ENCODE measurements at regions not wholly inside any gene's neighbourhood (a gene's known extent, or its start where the extent isn't known, plus 50 kb on each side); places are given as distances from the start of the nearest gene placed in this dataset.

DNA sequence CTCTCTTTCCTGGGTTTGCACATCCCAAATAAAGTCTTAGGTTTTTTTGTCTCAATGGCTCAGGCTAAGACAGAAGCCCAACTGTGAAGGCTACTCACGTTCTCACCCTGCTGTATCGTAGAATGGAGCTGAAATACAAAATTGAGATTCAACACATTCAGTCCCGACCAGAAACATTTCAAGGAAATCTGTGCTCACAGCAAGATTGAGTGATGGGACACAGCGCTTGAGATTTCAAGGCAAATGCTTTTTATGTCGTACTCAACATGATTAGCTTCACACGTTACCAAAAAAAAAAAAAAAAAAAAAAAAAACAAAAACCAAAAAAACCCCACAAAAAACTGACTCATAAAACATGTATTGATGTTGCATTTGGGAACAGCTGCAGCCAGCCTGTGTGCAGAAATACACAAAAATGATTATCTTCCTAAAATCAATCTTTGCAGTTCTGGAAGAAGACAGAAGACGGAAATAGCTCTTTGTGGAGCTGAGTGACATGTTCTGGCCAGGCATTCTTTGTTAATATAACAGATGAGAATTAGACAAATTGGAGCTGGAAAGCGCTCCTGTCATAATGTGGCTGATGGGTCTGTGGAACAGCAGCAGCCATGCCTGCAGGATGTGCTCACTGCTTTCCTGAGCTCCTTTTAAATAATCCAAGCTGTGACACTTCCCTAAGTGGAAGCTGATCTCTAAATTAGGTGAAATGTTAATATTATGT lies 453.2 kb downstream of the LPIN1 start:
- DNase-seq: no peak
- TF ChIP-seq, protein P1, sequence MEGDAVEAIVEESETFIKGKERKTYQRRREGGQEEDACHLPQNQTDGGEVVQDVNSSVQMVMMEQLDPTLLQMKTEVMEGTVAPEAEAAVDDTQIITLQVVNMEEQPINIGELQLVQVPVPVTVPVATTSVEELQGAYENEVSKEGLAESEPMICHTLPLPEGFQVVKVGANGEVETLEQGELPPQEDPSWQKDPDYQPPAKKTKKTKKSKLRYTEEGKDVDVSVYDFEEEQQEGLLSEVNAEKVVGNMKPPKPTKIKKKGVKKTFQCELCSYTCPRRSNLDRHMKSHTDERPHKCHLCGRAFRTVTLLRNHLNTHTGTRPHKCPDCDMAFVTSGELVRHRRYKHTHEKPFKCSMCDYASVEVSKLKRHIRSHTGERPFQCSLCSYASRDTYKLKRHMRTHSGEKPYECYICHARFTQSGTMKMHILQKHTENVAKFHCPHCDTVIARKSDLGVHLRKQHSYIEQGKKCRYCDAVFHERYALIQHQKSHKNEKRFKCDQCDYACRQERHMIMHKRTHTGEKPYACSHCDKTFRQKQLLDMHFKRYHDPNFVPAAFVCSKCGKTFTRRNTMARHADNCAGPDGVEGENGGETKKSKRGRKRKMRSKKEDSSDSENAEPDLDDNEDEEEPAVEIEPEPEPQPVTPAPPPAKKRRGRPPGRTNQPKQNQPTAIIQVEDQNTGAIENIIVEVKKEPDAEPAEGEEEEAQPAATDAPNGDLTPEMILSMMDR (IDR thresholded peaks at IDR 0.05): no peak
- no peaks in the 10 kb centered on the region for H3K27me3 Mint-ChIP-seq
- intact Hi-C loops (cut with micrococcal nuclease): no loop called here
- no peaks in the 10 kb centered on the region for H3K4me1 Mint-ChIP-seq (ENCODE audit: low read depth)
- H3K36me3 Mint-ChIP-seq (ENCODE audit: low read depth): peaks cover 2% of the 10 kb centered on the region
- no peak for ATAC-seq
- CTCF ChIA-PET: interaction anchor here (1.3 to 1.4 kb wide), 2 partner anchors 8 to 13 kb away, joined by 4 read pairs; no protein-coding TSS in a partner anchor
- H3K9me3 Mint-ChIP-seq: no peaks in the 10 kb centered on the region
- H3K27ac Mint-ChIP-seq: no peak overlapping the region
- POLR2A ChIA-PET: no interaction called here
- H3K4me3 Mint-ChIP-seq: no peak overlapping the region

- no peak overlapping the region for H3K4me3 Mint-ChIP-seq
- no peaks in the 10 kb centered on the region for H3K27me3 Mint-ChIP-seq
- CTCF ChIA-PET: interaction anchor here (0.6 to 1.0 kb wide), 2 partner anchors 85 to 729 kb away, joined by 3 read pairs; no protein-coding TSS in a partner anchor
- peaks cover 2% of the 10 kb centered on the region for H3K36me3 Mint-ChIP-seq (ENCODE audit: low read depth)
- intact Hi-C loops (cut with micrococcal nuclease): no loop called here
- no peak overlapping the region for H3K27ac Mint-ChIP-seq
- H3K4me1 Mint-ChIP-seq (ENCODE audit: low read depth): no peaks in the 10 kb centered on the region
- ATAC-seq (no peak), DNase-seq (no peak)
- TF ChIP-seq, protein P1 (IDR thresholded peaks at IDR 0.05): no peak
- POLR2A ChIA-PET: no interaction called here
- H3K9me3 Mint-ChIP-seq: peaks cover 2% of the 10 kb centered on the region
Observed at GRCh38 chr2:12201369-12201768, 454.9 kb downstream of the LPIN1 start.

- DNase-seq: no peak
- no peak for ATAC-seq
- peaks cover 2% of the 10 kb centered on the region for H3K9me3 Mint-ChIP-seq
- TF ChIP-seq, protein P1 (IDR thresholded peaks at IDR 0.05): no peak
- peaks cover 2% of the 10 kb centered on the region for H3K36me3 Mint-ChIP-seq (ENCODE audit: low read depth)
- intact Hi-C loops (cut with micrococcal nuclease): no loop called here
- ChIA-PET POLR2A (no interaction called here), CTCF (interaction anchor here (1.0 kb wide), 1 partner anchor 728 kb away, joined by 3 read pairs; no protein-coding TSS in a partner anchor)
- H3K4me1 Mint-ChIP-seq (ENCODE audit: low read depth): no peaks in the 10 kb centered on the region
- no peak overlapping the region for H3K4me3 Mint-ChIP-seq
- H3K27ac Mint-ChIP-seq: no peak overlapping the region
- H3K27me3 Mint-ChIP-seq: no peaks in the 10 kb centered on the region
Observed at GRCh38 chr2:12202313-12203075, 456.1 kb downstream of the LPIN1 start.

DNA sequence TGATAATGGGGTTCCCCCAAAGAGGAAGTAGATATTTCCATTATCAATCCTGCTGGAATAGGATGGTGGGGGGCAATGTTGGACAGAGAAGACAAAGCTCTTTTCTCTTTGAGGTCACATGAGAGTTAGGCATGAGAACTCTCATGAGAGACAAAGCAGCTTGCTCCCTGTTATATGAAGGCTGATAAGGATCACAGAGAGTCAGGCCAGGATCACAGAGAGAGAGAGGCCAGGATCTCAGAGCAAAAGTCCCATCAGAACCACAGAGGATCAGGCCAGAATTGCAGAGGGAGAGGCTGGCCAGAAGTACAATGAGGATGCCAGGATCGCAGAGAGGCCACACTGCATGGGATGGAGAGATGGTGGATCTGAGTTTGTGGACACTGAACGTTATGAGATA lies 457.1 kb downstream of the LPIN1 start:
- CTCF ChIA-PET: no interaction called here
- POLR2A ChIA-PET: no interaction called here
- H3K36me3 Mint-ChIP-seq (ENCODE audit: low read depth): no peaks in the 10 kb centered on the region
- no peak overlapping the region for H3K27ac Mint-ChIP-seq
- peaks cover 2% of the 10 kb centered on the region for H3K9me3 Mint-ChIP-seq
- no peaks in the 10 kb centered on the region for H3K4me1 Mint-ChIP-seq (ENCODE audit: low read depth)
- TF ChIP-seq, protein P1 (IDR thresholded peaks at IDR 0.05): no peak
- DNase-seq (no peak), ATAC-seq (no peak)
- intact Hi-C loops (cut with micrococcal nuclease): no loop called here
- no peak overlapping the region for H3K4me3 Mint-ChIP-seq
- no peaks in the 10 kb centered on the region for H3K27me3 Mint-ChIP-seq

- Mint-ChIP-seq H3K27me3 (no peaks in the 10 kb centered on the region), H3K36me3 (ENCODE audit: low read depth) (no peaks in the 10 kb centered on the region), H3K4me1 (ENCODE audit: low read depth) (no peaks in the 10 kb centered on the region), H3K27ac (no peak overlapping the region), H3K9me3 (peaks cover 2% of the 10 kb centered on the region), H3K4me3 (no peak overlapping the region)
- CTCF ChIA-PET: no interaction called here
- no peak for DNase-seq
- TF ChIP-seq, protein P1 (IDR thresholded peaks at IDR 0.05): no peak
- POLR2A ChIA-PET: no interaction called here
- intact Hi-C loops (cut with micrococcal nuclease): no loop called here
- ATAC-seq: no peak
Observed at GRCh38 chr2:12205086-12205485, 458.7 kb downstream of the LPIN1 start.

Measured in activated CD8-positive, alpha-beta T cell treated with anti-CD3 and anti-CD28 coated beads for 36 hours (primary cell).